Endothelial cell of umbilical vein (primary cell): ENCODE measurements at regions not wholly inside any gene's neighbourhood (a gene's known extent, or its start where the extent isn't known, plus 50 kb on each side); places are given as distances from the start of the nearest gene placed in this dataset.

Source experiments
- BruUV-seq: library from RNA; stranded (reverse); fragments of 400-500 nt; replicated peaks from 2 replicates; lab custom pipeline; 2021; lab: Mats Ljungman, UMichigan
- CTCF ChIA-PET: fragments of 300-600, 350-600 bp; sonication (Branson Sonifier 250); formaldehyde crosslinking; loops from one replicate; lab custom pipeline; 2021; ENCODE audit warnings: antibody characterized with exemption, inconsistent platforms; lab: Charles Lee
- POLR2A ChIA-PET: fragments of 300-600, 350-600 bp; sonication (Branson Sonifier 250); formaldehyde crosslinking; loops from one replicate; lab custom pipeline; 2021; ENCODE audit warnings: antibody characterized with exemption, inconsistent platforms; lab: Charles Lee
- DNase-seq: peaks from one replicate; pipeline ENCODE4 v3.0.0-alpha.2; 2011; ENCODE audit warnings: low read depth, low spot score
- FAIRE-seq: peaks from 2 replicates; lab custom pipeline; 2011; peaks lifted over from hg19 to GRCh38; lab: Jason Lieb, UNC
- H2AFZ ChIP-seq: 2 replicates; pipeline ENCODE4 v1.6.0; 2012; ENCODE audit warnings: low read depth, low read length, control low read depth, inconsistent platforms
- H3K27ac ChIP-seq: 2 replicates; pipeline ENCODE4 v1.5.1; 2011; ENCODE audit warnings: low read depth, mild to moderate bottlenecking, control low read depth, low read length, moderate library complexity; ENCODE audit not compliant: insufficient read depth
- H3K27me3 ChIP-seq, 2 experiments: 2 replicates each; pipeline versions ENCODE4 v1.6.0 to v1.6.1; 2011; ENCODE audit warnings: low read length in 2 of 2, mixed read lengths in 1 of 2; ENCODE audit not compliant: control insufficient read depth in 2 of 2, insufficient read depth in 2 of 2
- H3K36me3 ChIP-seq, 2 experiments: 2 replicates in 1 of 2; 3 replicates in 1 of 2; pipeline ENCODE4 v1.5.1; 2011; ENCODE audit warnings: low read length in 2 of 2, mild to moderate bottlenecking in 1 of 2, moderate library complexity in 1 of 2; ENCODE audit not compliant: control insufficient read depth in 2 of 2, insufficient read depth in 2 of 2; ENCODE audit errors: extremely low read depth in 1 of 2
- H3K4me1 ChIP-seq: 3 replicates; pipeline ENCODE4 v1.5.1; 2011; ENCODE audit warnings: mild to moderate bottlenecking, low read length; ENCODE audit not compliant: control insufficient read depth, insufficient read depth; ENCODE audit errors: extremely low read depth
- H3K4me2 ChIP-seq: 2 replicates; pipeline ENCODE4 v1.6.1; 2011; ENCODE audit warnings: low read length, control low read depth, mixed read lengths; ENCODE audit not compliant: insufficient read depth
- H3K4me3 ChIP-seq, 3 experiments: fragments of 200-600 bp in 1 of 3; sonication (generic), shearing (Covaris generic) in 1 of 3; replicated peaks in 1 of 3; 2 replicates each; pipeline ENCODE4 v1.5.1; 2011 to 2016; ENCODE audit warnings: control low read depth in 3 of 3, low read length in 3 of 3, mild to moderate bottlenecking in 2 of 3, inconsistent platforms in 1 of 3, low read depth in 1 of 3, moderate library complexity in 1 of 3; ENCODE audit not compliant: insufficient read depth in 1 of 3
- H3K79me2 ChIP-seq: 2 replicates; pipeline ENCODE4 v1.6.0; 2012; ENCODE audit warnings: low read length, inconsistent platforms; ENCODE audit not compliant: control insufficient read depth, insufficient read depth
- H3K9ac ChIP-seq: replicated peaks from 2 replicates; pipeline ENCODE3; 2011; ENCODE audit warnings: low read length, control low read depth; ENCODE audit not compliant: insufficient read depth; ENCODE audit errors: extremely low read depth
- H3K9me1 ChIP-seq: replicated peaks from 3 replicates; pipeline ENCODE4 v1.6.0; 2011; ENCODE audit warnings: mild to moderate bottlenecking, low read length; ENCODE audit not compliant: control insufficient read depth, insufficient read depth; ENCODE audit errors: extremely low read depth
- H3K9me3 ChIP-seq: replicated peaks from 2 replicates; pipeline ENCODE4 v1.5.1; 2012; ENCODE audit warnings: low read length, inconsistent platforms; ENCODE audit not compliant: control insufficient read depth, insufficient read depth
- H4K20me1 ChIP-seq: replicated peaks from 2 replicates; pipeline ENCODE3; 2011; ENCODE audit warnings: mild to moderate bottlenecking, low read length; ENCODE audit not compliant: control insufficient read depth, insufficient read depth; ENCODE audit errors: extremely low read depth
- CTCF ChIP-seq, 2 donors: IDR thresholded peaks; 1 replicate in 1 of 2; 2 replicates in 1 of 2; pipeline ENCODE4 v1.5.1; 2011; ENCODE audit warnings: low read length in 2 of 2, mild to moderate bottlenecking in 2 of 2, moderate library complexity in 2 of 2, control low read depth in 1 of 2, inconsistent platforms in 1 of 2, low read depth in 1 of 2; ENCODE audit not compliant: insufficient read depth in 1 of 2; ENCODE audit errors: extremely low read depth in 1 of 2
- EZH2 ChIP-seq: IDR thresholded peaks from 2 replicates; pipeline ENCODE4 v1.6.1; 2012; ENCODE audit warnings: borderline replicate concordance, low read depth, mild to moderate bottlenecking, moderate library complexity, low read length, inconsistent platforms; ENCODE audit not compliant: severe bottlenecking
- FOS ChIP-seq: IDR thresholded peaks from 2 replicates; pipeline ENCODE4 v1.6.1; 2011; ENCODE audit warnings: mild to moderate bottlenecking, low read length, moderate library complexity, borderline replicate concordance; ENCODE audit not compliant: insufficient read depth
- GATA2 ChIP-seq: IDR thresholded peaks from 2 replicates; pipeline ENCODE4 v1.7.0; 2011; ENCODE audit warnings: low read depth, mild to moderate bottlenecking, moderate library complexity, mixed read lengths, low read length; ENCODE audit not compliant: insufficient read length, insufficient read depth
- JUN ChIP-seq: IDR thresholded peaks from 2 replicates; pipeline ENCODE4 v1.6.1; 2011; ENCODE audit warnings: borderline replicate concordance, low read depth; ENCODE audit not compliant: insufficient read length, insufficient read depth
- MYC ChIP-seq: IDR thresholded peaks from one replicate; pipeline ENCODE4 v1.6.1; 2011; ENCODE audit warnings: mild to moderate bottlenecking, low read depth, low read length
- POLR2A ChIP-seq: IDR thresholded peaks from 2 replicates; pipeline ENCODE4 v1.6.1; 2012; ENCODE audit warnings: low read depth, mild to moderate bottlenecking, control low read depth, low read length
- POLR2AphosphoS5 ChIP-seq: IDR thresholded peaks from 2 replicates; pipeline ENCODE4 v1.6.1; 2012; ENCODE audit warnings: low read depth, mild to moderate bottlenecking, control low read depth, low read length, moderate library complexity; ENCODE audit not compliant: insufficient read depth
- dilution Hi-C: fragments of 300-500 bp; cut with MboI; formaldehyde crosslinking; loops from one replicate; pipeline ENCODE4 v1.15.0; 2019; ENCODE audit warnings: low sequenced_read_pairs; ENCODE audit not compliant: extremely low pct_ligation_motif_present
- intact Hi-C: fragments of 100-400 bp; cut with micrococcal nuclease; formaldehyde crosslinking; loops from one replicate; pipeline ENCODE4 v1.10.0; 2022
- TF ChIP-seq, protein P1 (sequence below): IDR thresholded peaks from 2 replicates; pipeline ENCODE4 v1.6.1; 2011; ENCODE audit not compliant: insufficient read depth, insufficient read length

DNA sequence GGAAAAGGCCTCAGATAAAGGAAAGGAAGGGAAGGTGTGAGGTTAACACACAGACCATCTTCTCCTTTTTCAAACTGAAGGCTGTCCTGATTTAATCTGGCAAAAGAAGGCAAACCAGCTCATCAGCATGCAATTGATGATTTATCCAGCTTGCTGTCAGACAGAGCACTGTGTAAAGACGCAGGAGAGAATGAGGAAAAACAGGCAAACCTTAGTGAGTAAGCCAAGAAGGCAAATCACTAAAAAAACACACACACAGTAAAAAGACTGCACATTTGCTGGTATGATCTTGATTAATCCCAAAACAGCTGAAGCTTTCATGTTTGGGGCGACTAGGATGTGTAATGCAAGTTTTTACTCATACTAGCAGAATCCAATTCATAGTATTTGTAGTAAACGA, 65.8 kb upstream of the SKAP2 start:
- no peak overlapping the region for H3K9ac ChIP-seq
- DNase-seq (no peak), FAIRE-seq (no peak)
- no peaks in the 10 kb centered on the region for H3K9me3 ChIP-seq
- no TSS peak for BruUV-seq
- H3K4me1 ChIP-seq, result no peaks in the 10 kb centered on the region
- H2AFZ ChIP-seq, result no peak overlapping the region
- no peaks in the 10 kb centered on the region for H3K27me3 ChIP-seq
- intact Hi-C loops (no loop called here), dilution Hi-C loops (no loop called here)
- TF ChIP-seq POLR2A (no peak), GATA2 (no peak), FOS (no peak), EZH2 (no peak), MYC (no peak), POLR2AphosphoS5 (no peak), CTCF (IDR thresholded peaks at IDR 0.05; ENCODE audit: extremely low read depth in 1 of 2, insufficient read depth in 1 of 2, low read depth in 1 of 2, low read length in 2 of 2) (no peak), JUN (no peak)
- TF ChIP-seq, protein P1, sequence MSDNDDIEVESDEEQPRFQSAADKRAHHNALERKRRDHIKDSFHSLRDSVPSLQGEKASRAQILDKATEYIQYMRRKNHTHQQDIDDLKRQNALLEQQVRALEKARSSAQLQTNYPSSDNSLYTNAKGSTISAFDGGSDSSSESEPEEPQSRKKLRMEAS, result no peak
- H3K27ac ChIP-seq, result no peak overlapping the region
- H3K79me2 ChIP-seq, result no peaks in the 10 kb centered on the region
- ChIA-PET CTCF (no interaction called here), POLR2A (no interaction called here)
- H3K36me3 ChIP-seq, result no peaks in the 10 kb centered on the region
- H3K4me2 ChIP-seq, result no peak overlapping the region
- no peaks in the 10 kb centered on the region for H4K20me1 ChIP-seq
- no peaks in the 10 kb centered on the region for H3K9me1 ChIP-seq
- H3K4me3 ChIP-seq, result no peak overlapping the region
